HEK293T (cell line): ENCODE measurements at regions not wholly inside any gene's neighbourhood (a gene's known extent, or its start where the extent isn't known, plus 50 kb on each side); places are given as distances from the start of the nearest gene placed in this dataset.

ENCODE experiments used
- BHLHE40 ChIP-seq: fragments of 450-650 bp; IDR thresholded peaks from 2 replicates; pipeline ENCODE4 v1.6.1; 2016; ENCODE audit warnings: mild to moderate bottlenecking, moderate library complexity, borderline replicate concordance
- FOXA1 ChIP-seq: fragments of 450-650 bp; IDR thresholded peaks from 2 replicates; pipeline ENCODE4 v1.6.1; 2016; ENCODE audit warnings: mild to moderate bottlenecking
- FOXM1 ChIP-seq: fragments of 450-650 bp; IDR thresholded peaks from 2 replicates; pipeline ENCODE4 v1.6.1; 2017; ENCODE audit warnings: mild to moderate bottlenecking, borderline replicate concordance
- HDGF ChIP-seq: fragments of 450-650 bp; IDR thresholded peaks from 2 replicates; pipeline ENCODE4 v1.6.1; 2017; ENCODE audit warnings: antibody characterized with exemption, borderline replicate concordance
- SP1 ChIP-seq: fragments of 450-650 bp; IDR thresholded peaks from 2 replicates; pipeline ENCODE4 v1.6.1; 2017
- SUZ12 ChIP-seq: fragments of 450-650 bp; IDR thresholded peaks from 2 replicates; pipeline ENCODE4 v1.6.1; 2016; ENCODE audit warnings: mild to moderate bottlenecking

DNA sequence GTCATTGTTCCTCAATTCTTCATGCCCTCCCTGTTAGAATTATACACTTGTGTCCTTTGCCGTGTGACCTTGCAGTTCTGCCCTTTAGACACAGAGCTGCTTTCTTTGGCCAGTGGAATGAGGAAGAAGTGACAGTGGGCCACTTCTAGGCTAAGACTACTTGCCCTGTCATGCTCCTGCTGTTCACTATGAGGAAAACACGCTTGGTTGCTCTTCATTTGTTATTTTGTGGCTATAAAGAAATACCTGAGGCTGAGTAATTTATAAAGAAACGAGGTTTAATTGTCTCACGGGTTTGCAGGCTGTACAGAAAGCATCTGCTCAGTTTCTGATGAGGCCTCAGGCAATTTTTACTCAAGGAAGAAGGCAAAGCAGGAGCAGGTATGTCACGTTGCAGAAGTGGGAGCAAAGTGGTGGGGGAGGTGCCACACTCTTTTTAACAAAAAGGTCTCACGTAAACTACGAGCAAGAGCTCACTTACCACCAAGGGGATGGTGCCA lies 279.1 kb upstream of the DMAC1 start:
- TF ChIP-seq SP1, result no peak
- no peak for TF ChIP-seq SUZ12
- no peak for TF ChIP-seq FOXM1
- TF ChIP-seq FOXA1, result no peak
- TF ChIP-seq HDGF, result no peak
- no peak for TF ChIP-seq BHLHE40
